GM18870 (cell line): ENCODE measurements at regions not wholly inside any gene's neighbourhood (a gene's known extent, or its start where the extent isn't known, plus 50 kb on each side); places are given as distances from the start of the nearest gene placed in this dataset.

Source experiments
- ATAC-seq: cut with Tn5 transposase; IDR thresholded peaks from one replicate; pipeline ENCODE4 v1.9.1; 2021; ENCODE audit warnings: moderate library complexity; ENCODE audit not compliant: unreplicated experiment

GRCh38 chr3:160163229-160163878 is 61.9 kb upstream of the C3orf80 start:
- no peak for ATAC-seq

GRCh38 chr3:160168246-160168645 is 57.0 kb upstream of the C3orf80 start:
- no peak for ATAC-seq

GRCh38 chr3:160169139-160169976 is 55.9 kb upstream of the C3orf80 start:
- ATAC-seq, result no peak

DNA sequence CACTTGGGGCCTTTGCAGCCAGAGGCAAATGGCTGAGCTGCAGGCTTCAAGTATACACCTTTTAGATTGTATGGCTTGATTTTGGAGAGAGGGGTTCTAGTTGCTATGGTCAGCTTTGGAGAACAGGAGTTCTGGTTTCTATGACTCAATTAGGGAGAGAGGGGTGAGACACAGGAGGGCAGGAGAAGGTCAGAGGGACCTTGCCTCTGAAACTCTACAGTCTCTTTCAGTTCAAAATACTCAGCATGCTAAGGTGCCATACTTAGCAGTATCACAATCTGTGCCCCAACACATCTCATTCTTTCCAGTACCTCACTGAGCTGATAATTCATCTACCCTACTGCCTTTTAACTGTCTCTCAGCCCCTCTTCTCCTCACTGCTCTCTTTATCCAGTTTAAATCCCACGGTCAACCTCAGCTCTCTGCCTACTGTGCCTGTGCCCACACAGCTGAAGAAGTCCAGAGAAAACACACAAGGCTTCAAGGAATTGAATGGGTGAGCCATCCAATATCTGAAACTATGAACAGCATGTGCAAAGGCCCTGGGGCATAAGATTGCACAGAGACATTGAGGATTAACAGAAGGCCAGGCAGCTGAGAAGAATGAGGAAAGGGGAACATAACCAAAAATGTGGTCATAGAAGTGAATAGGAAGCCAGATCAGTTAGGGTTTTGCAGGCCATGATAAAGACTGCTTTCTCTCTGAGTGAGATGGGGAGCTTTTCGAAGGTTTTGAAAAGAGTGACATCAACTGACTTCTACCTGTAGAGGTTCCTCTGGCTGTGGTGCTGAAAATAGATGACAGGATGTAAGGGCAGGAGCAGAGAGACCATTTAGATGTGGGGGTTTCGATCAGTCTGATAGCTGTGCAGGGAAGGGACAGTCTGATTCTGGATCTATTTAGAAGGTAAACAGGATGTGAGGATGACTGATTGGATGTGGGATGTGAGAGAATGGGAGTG is 54.5 kb upstream of the C3orf80 start:
- peak; percentile 81 for ATAC-seq

GRCh38 chr3:160171813-160172212 is 53.4 kb upstream of the C3orf80 start:
- ATAC-seq, result no peak

DNA sequence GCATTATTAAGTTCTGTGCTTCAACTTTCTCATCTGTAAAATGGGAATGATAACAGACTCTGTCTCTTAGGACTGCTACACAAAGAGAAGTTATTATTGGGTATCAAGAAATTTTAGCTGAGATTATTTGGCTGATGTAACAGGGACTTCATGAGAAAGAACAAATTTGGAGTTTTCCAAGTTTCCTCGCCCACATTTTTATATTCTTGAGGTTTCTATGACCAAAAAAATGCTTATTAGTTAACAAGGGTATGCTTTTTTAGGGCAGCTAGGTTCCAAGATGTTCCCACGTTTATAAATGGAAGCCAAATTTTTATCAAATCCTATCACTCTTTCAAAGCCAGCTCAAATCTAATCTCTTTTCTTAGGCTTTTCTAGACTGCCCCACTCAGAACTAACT is 50.6 kb upstream of the C3orf80 start:
- ATAC-seq, result no peak
